Neuronal stem cell (in vitro differentiated cells): ENCODE measurements at regions not wholly inside any gene's neighbourhood (a gene's known extent, or its start where the extent isn't known, plus 50 kb on each side); places are given as distances from the start of the nearest gene placed in this dataset.

Experiments
- DNase-seq: peaks from one replicate; pipeline ENCODE4 v3.0.0-alpha.2; 2013; ENCODE audit warnings: low spot score
- H2AFZ ChIP-seq: one replicate; pipeline ENCODE4 v1.6.1; 2013; ENCODE audit warnings: mild to moderate bottlenecking, low read length, inconsistent platforms
- H2AK5ac ChIP-seq: 2 replicates; pipeline ENCODE4 v1.6.1; 2013; ENCODE audit warnings: low read depth, mild to moderate bottlenecking, inconsistent platforms, low read length, moderate library complexity, mixed read lengths
- H2BK120ac ChIP-seq: 2 replicates; pipeline ENCODE4 v1.6.1; 2013; ENCODE audit warnings: low read depth, mild to moderate bottlenecking, inconsistent platforms, low read length, moderate library complexity, mixed read lengths
- H2BK12ac ChIP-seq: one replicate; pipeline ENCODE4 v1.6.1; 2013; ENCODE audit warnings: low read length, inconsistent platforms
- H2BK15ac ChIP-seq: 2 replicates; pipeline ENCODE4 v1.6.1; 2013; ENCODE audit warnings: mild to moderate bottlenecking, low read length, inconsistent platforms, mixed read lengths
- H2BK5ac ChIP-seq: one replicate; pipeline ENCODE4 v1.6.1; 2013; ENCODE audit warnings: inconsistent platforms, mild to moderate bottlenecking, low read length, moderate library complexity
- H3K14ac ChIP-seq: one replicate; pipeline ENCODE4 v1.6.1; 2013; ENCODE audit warnings: low read length, inconsistent platforms
- H3K18ac ChIP-seq: 2 replicates; pipeline ENCODE4 v1.6.1; 2013; ENCODE audit warnings: low read length, inconsistent platforms
- H3K23ac ChIP-seq: 2 replicates; pipeline ENCODE4 v1.6.1; 2013; ENCODE audit warnings: low read depth, mild to moderate bottlenecking, mixed read lengths, low read length, inconsistent platforms; ENCODE audit not compliant: poor library complexity
- H3K27ac ChIP-seq: replicated peaks from 3 replicates; pipeline ENCODE4 v1.5.1; 2013; ENCODE audit warnings: low read length, inconsistent platforms
- H3K27me3 ChIP-seq, 3 experiments: 2 replicates each; pipeline ENCODE4 v1.6.1; 2013; ENCODE audit warnings: low read length in 3 of 3, mild to moderate bottlenecking in 2 of 3, inconsistent platforms in 1 of 3, low read depth in 1 of 3, mixed read lengths in 1 of 3, moderate library complexity in 1 of 3; ENCODE audit not compliant: control insufficient read depth in 3 of 3, insufficient read depth in 3 of 3
- H3K36me3 ChIP-seq, 2 donors: replicated peaks in 1 of 2; 2 replicates each; pipeline ENCODE4 v1.6.1; 2013; ENCODE audit warnings: low read length in 2 of 2; ENCODE audit not compliant: control insufficient read depth in 2 of 2, insufficient read depth in 2 of 2
- H3K4ac ChIP-seq: 2 replicates; pipeline ENCODE4 v1.6.1; 2013; ENCODE audit warnings: inconsistent platforms, mild to moderate bottlenecking, low read length, moderate library complexity
- H3K4me1 ChIP-seq, 2 donors: 1 replicate in 1 of 2; 2 replicates in 1 of 2; pipeline ENCODE4 v1.6.1; 2013; ENCODE audit warnings: low read length in 2 of 2, low read depth in 1 of 2; ENCODE audit not compliant: control insufficient read depth in 2 of 2, insufficient read depth in 1 of 2
- H3K4me2 ChIP-seq: one replicate; pipeline ENCODE4 v1.6.1; 2013; ENCODE audit warnings: mild to moderate bottlenecking, low read length, inconsistent platforms; ENCODE audit not compliant: insufficient read depth, poor library complexity, severe bottlenecking
- H3K4me3 ChIP-seq, 2 donors: 2 replicates each; pipeline ENCODE4 v1.5.1; 2013; ENCODE audit warnings: low read length in 2 of 2, mild to moderate bottlenecking in 2 of 2, inconsistent platforms in 1 of 2, moderate library complexity in 1 of 2
- H3K79me1 ChIP-seq: one replicate; pipeline ENCODE4 v1.6.1; 2013; ENCODE audit warnings: low read depth, mild to moderate bottlenecking, inconsistent platforms, low read length, moderate library complexity
- H3K9ac ChIP-seq: one replicate; pipeline ENCODE4 v1.6.1; 2013; ENCODE audit warnings: mild to moderate bottlenecking, low read depth, low read length, inconsistent platforms; ENCODE audit not compliant: poor library complexity
- H3K9me3 ChIP-seq, 2 donors: replicated peaks in 1 of 2; 2 replicates each; pipeline versions ENCODE3 to v1.6.1; 2013; ENCODE audit warnings: low read length in 2 of 2, mild to moderate bottlenecking in 2 of 2, inconsistent platforms in 1 of 2, low read depth in 1 of 2, mixed read lengths in 1 of 2, moderate library complexity in 1 of 2; ENCODE audit not compliant: control insufficient read depth in 2 of 2, insufficient read depth in 1 of 2
- H4K8ac ChIP-seq: one replicate; pipeline ENCODE4 v1.6.1; 2013; ENCODE audit warnings: low read depth, mild to moderate bottlenecking, inconsistent platforms, low read length, moderate library complexity
- H4K91ac ChIP-seq: one replicate; pipeline ENCODE4 v1.6.1; 2013; ENCODE audit warnings: low read length, low read depth, mild to moderate bottlenecking, inconsistent platforms; ENCODE audit not compliant: poor library complexity
- WGBS, 2 donors: extraction: QIAGEN DNeasy Blood & Tissue Kit; methylation state at CpG; one replicate each; pipeline ENCODE4 v1.1.7; 2013; ENCODE audit warnings: missing lambda C conversion rate in 2 of 2, mixed read lengths in 1 of 2; ENCODE audit not compliant: insufficient read length in 2 of 2, insufficient replicate concordance in 1 of 2; ENCODE audit errors: extremely low coverage in 2 of 2; 5-methylcytosine and 5-hydroxymethylcytosine counted together

DNA sequence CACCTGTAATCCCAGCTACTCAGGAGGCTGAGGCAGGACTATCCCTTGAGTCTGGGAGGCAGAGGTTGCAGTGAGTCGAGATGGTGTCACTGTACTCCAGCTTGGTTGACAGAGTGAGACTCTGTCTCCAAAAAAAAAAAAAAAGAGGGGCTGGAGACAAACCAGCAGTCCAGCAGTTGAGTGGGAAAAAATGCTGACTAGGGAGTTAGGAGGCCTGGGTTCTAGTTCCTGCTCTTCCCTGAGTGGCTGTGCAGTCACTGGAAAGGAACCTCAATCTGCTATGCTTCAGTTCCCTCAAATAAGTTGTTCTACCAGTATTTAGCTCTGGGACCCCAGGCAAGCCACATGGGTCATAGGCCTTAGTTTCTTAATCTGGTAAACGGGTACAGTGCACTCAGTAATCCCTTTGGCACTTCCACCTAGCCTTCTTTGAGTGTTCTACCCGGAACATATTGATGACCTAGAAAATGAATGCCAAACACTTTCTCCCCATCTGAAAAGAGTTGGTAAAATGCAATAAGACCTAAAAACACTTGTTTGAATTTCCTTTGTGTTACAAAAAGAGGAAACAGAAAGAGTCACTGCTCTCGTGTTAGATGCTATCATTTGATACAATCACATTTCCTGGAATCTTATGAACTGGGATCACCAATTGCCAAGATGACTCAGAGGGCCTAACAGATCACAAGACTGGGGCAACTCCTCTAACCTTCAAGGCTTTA lies 99.3 kb upstream of the EGFL6 start:
- no peaks in the 10 kb centered on the region for H3K27me3 ChIP-seq
- no peaks in the 10 kb centered on the region for H3K79me1 ChIP-seq
- H3K36me3 ChIP-seq: no peaks in the 10 kb centered on the region
- H3K4me1 ChIP-seq: peaks cover 7 to 18% of the 10 kb centered on the region in 2 donors
- no peak for DNase-seq
- no peak overlapping the region for H2BK12ac ChIP-seq
- H2BK5ac ChIP-seq: no peak overlapping the region
- no peak overlapping the region for H3K18ac ChIP-seq
- H2AFZ ChIP-seq: no peak overlapping the region
- no peak overlapping the region for H3K23ac ChIP-seq
- H3K4ac ChIP-seq: no peak overlapping the region
- no peak overlapping the region for H3K4me2 ChIP-seq
- no peak overlapping the region for H2AK5ac ChIP-seq
- no peak overlapping the region for H4K8ac ChIP-seq
- no peak overlapping the region for H2BK120ac ChIP-seq
- H3K14ac ChIP-seq: no peak overlapping the region
- H3K4me3 ChIP-seq: no peak overlapping the region
- H2BK15ac ChIP-seq: no peak overlapping the region
- WGBS, 2 donors: no CpG with 5 or more reads among the region's 4 CpGs
- H3K9ac ChIP-seq: no peak overlapping the region
- H3K27ac ChIP-seq: no peak overlapping the region
- H3K9me3 ChIP-seq: no peaks in the 10 kb centered on the region
- no peak overlapping the region for H4K91ac ChIP-seq

DNA sequence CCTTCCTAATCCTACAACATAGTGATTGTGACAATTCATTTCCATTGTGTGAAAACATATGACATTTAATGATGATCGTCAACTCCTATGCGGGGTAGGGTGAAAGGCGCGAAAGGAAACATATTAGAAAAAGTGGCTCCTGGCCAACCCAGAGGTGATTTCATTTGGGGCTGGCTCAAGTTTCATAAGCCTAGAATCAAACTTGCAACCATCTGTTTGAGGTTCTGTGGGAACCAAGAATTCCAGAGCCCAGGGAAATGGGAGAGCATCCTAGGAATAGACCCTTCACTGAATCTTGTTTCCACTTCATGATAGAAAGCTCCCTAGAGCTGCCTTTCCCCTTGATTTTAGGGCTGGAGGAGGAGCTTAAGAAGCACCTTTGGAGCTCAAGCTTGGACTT lies 101.3 kb upstream of the EGFL6 start:
- no peak overlapping the region for H2BK12ac ChIP-seq
- H2BK120ac ChIP-seq: no peak overlapping the region
- no peak overlapping the region for H4K91ac ChIP-seq
- DNase-seq: no peak
- no peak overlapping the region for H3K23ac ChIP-seq
- no peak overlapping the region for H4K8ac ChIP-seq
- no peak overlapping the region for H3K4me3 ChIP-seq
- peaks cover 4 to 9% of the 10 kb centered on the region in 2 donors for H3K4me1 ChIP-seq
- no peak overlapping the region for H3K14ac ChIP-seq
- H3K27me3 ChIP-seq: no peaks in the 10 kb centered on the region
- H2BK5ac ChIP-seq: no peak overlapping the region
- no peaks in the 10 kb centered on the region for H3K36me3 ChIP-seq
- no peak overlapping the region for H3K4me2 ChIP-seq
- no peak overlapping the region for H3K27ac ChIP-seq
- H3K79me1 ChIP-seq: no peaks in the 10 kb centered on the region
- WGBS, 2 donors: no CpG with 5 or more reads among the region's 4 CpGs
- H2AK5ac ChIP-seq: no peak overlapping the region
- no peaks in the 10 kb centered on the region for H3K9me3 ChIP-seq
- H3K4ac ChIP-seq: no peak overlapping the region
- H2BK15ac ChIP-seq: no peak overlapping the region
- no peak overlapping the region for H3K9ac ChIP-seq
- no peak overlapping the region for H3K18ac ChIP-seq
- no peak overlapping the region for H2AFZ ChIP-seq

DNA sequence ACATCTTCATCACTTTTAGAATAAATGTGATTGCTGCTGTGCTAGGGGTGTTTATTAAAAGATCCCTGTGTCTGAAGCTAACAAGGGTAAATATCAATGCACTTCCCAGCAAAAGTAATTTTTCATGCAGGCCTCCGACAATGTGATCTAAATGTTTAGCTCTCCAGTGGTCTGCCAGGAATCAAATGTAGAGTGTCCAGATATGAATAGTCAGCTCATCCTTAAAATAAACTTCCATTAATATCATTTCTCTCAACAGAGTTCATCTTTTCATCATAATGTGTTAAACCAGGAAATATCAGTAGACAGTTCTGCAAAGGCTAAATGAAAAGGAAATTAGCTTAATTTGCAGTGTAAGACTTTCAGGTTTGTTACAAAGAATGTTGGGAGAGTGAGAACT lies 102.2 kb upstream of the EGFL6 start:
- Histone ChIP-seq H2AFZ (no peak overlapping the region), H3K4me2 (no peak overlapping the region), H3K4ac (no peak overlapping the region), H3K4me1 (peaks cover 4 to 9% of the 10 kb centered on the region in 2 donors), H3K9me3 (no peaks in the 10 kb centered on the region), H3K18ac (no peak overlapping the region), H3K23ac (no peak overlapping the region), H2AK5ac (no peak overlapping the region), H2BK120ac (no peak overlapping the region), H4K8ac (no peak overlapping the region), H3K9ac (no peak overlapping the region), H4K91ac (no peak overlapping the region), H3K79me1 (no peaks in the 10 kb centered on the region), H2BK12ac (no peak overlapping the region), H3K27ac (no peak overlapping the region), H2BK5ac (no peak overlapping the region), H3K4me3 (no peak overlapping the region), H3K36me3 (no peaks in the 10 kb centered on the region), H3K14ac (no peak overlapping the region), H3K27me3 (no peaks in the 10 kb centered on the region), H2BK15ac (no peak overlapping the region)
- DNase-seq: no peak
- no CpG with 5 or more reads among the region's 1 CpG for WGBS, 2 donors

DNA sequence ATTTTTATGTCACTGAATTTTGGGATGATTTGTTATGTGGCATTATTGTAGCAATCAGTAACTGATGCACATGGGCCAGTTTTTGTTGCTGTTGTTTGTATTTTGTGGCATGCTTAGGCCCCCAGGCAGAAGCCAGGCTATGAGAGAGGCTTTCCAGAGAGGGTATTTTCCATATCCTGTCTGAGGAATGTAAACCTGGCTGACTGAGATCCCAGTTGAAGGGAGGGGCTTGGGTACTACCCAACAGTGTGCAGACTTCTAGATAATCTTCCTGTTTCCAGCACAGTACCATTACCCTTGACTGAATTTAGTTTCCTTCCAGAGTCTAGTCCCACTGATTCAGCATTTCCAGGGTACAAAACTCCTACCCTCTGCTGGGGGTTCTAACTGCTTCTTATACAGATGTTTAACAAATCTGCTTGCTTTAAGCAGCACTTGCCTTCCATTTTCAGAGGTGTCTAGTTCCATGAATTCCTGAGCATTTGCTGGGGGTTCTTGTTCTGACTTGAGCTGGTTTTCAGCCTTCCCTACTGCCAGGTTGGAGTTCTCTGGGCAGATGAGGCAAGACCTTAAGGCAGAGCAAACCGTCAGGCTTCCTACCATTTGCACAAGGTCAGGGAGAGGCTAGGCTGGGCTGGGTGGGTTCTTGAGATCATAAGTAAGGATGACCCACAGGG lies 104.7 kb upstream of the EGFL6 start:
- Histone ChIP-seq H2AFZ (no peak overlapping the region), H2AK5ac (no peak overlapping the region), H3K36me3 (no peaks in the 10 kb centered on the region), H3K9me3 (no peaks in the 10 kb centered on the region), H3K4ac (no peak overlapping the region), H2BK5ac (no peak overlapping the region), H3K18ac (no peak overlapping the region), H2BK15ac (no peak overlapping the region), H3K4me1 (no peaks in the 10 kb centered on the region), H3K14ac (no peak overlapping the region), H3K4me2 (no peak overlapping the region), H3K27ac (no peak overlapping the region), H3K4me3 (no peak overlapping the region), H3K23ac (no peak overlapping the region), H4K8ac (no peak overlapping the region), H3K27me3 (no peaks in the 10 kb centered on the region), H2BK120ac (no peak overlapping the region), H4K91ac (no peak overlapping the region), H2BK12ac (no peak overlapping the region), H3K79me1 (no peaks in the 10 kb centered on the region), H3K9ac (no peak overlapping the region)
- no CpG with 5 or more reads among the region's 1 CpG for WGBS, 2 donors
- no peak for DNase-seq
